GM12872 (cell line): ENCODE measurements at regions not wholly inside any gene's neighbourhood (a gene's known extent, or its start where the extent isn't known, plus 50 kb on each side); places are given as distances from the start of the nearest gene placed in this dataset.

Source experiments
- CTCF ChIP-seq: IDR thresholded peaks from 3 replicates; pipeline ENCODE4 v1.5.1; 2011; ENCODE audit warnings: low read depth, mild to moderate bottlenecking, low read length, moderate library complexity; ENCODE audit not compliant: insufficient read depth

- TF ChIP-seq CTCF, result no peak
These were observed 217.4 kb upstream of the KLF14 start for GRCh38 chr7:130951303-130951975.

GRCh38 chr7:130951976-130952876 lies 218.2 kb upstream of the KLF14 start:
- TF ChIP-seq CTCF, result no peak

GRCh38 chr7:130953196-130953595 lies 219.2 kb upstream of the KLF14 start:
- no peak for TF ChIP-seq CTCF

GRCh38 chr7:130954918-130955564 lies 221.0 kb upstream of the KLF14 start:
- TF ChIP-seq CTCF, result no peak

- TF ChIP-seq CTCF, result no peak
These were observed 221.5 kb upstream of the KLF14 start for GRCh38 chr7:130955565-130955919.

GRCh38 chr7:130956417-130957136 lies 222.6 kb upstream of the KLF14 start:
- no peak for TF ChIP-seq CTCF

- TF ChIP-seq CTCF, result no peak
These were observed 223.1 kb upstream of the KLF14 start for GRCh38 chr7:130957137-130957513.
